GM12878 (cell line): ENCODE measurements at regions not wholly inside any gene's neighbourhood (a gene's known extent, or its start where the extent isn't known, plus 50 kb on each side); places are given as distances from the start of the nearest gene placed in this dataset.

ENCODE experiments used
- ASH2L ChIP-seq: fragments of 300-600, 200-600 bp; sonication (generic); IDR thresholded peaks from 2 replicates; pipeline ENCODE4 v1.6.1; 2017; ENCODE audit warnings: low read depth, mild to moderate bottlenecking, borderline replicate concordance
- CEBPB ChIP-seq, 2 experiments: fragments of 150-350 bp in 1 of 2; IDR thresholded peaks; 2 replicates each; pipeline ENCODE4 v1.6.1; 2012 to 2014; ENCODE audit warnings: low read depth in 2 of 2, low read length in 2 of 2, borderline replicate concordance in 1 of 2, inconsistent platforms in 1 of 2
- CTCF ChIP-seq, 3 experiments: IDR thresholded peaks in 2 of 3; conservative IDR thresholded peaks in 1 of 3; 2 replicates each; pipeline ENCODE4 v1.5.1; 2011; ENCODE audit warnings: low read depth in 3 of 3, low read length in 3 of 3, mild to moderate bottlenecking in 3 of 3, control low read depth in 2 of 3, moderate library complexity in 2 of 3, inconsistent platforms in 1 of 3, mixed read lengths in 1 of 3; ENCODE audit not compliant: control insufficient read depth in 2 of 3, insufficient read depth in 1 of 3; ENCODE audit errors: extremely low read depth in 1 of 3
- E2F4 ChIP-seq: IDR thresholded peaks from 2 replicates; pipeline ENCODE4 v1.6.1; 2012; ENCODE audit warnings: low read depth, low read length, improper control_type of control experiment
- ELK1 ChIP-seq: IDR thresholded peaks from 2 replicates; pipeline ENCODE4 v1.6.1; 2012; ENCODE audit warnings: low read depth, low read length, improper control_type of control experiment
- EZH2 ChIP-seq: IDR thresholded peaks from 2 replicates; pipeline ENCODE4 v1.6.1; 2012; ENCODE audit warnings: low read depth, mild to moderate bottlenecking, control low read depth, inconsistent platforms, low read length, borderline replicate concordance; ENCODE audit not compliant: control insufficient read depth
- HCFC1 ChIP-seq: fragments of 150-350 bp; IDR thresholded peaks from 2 replicates; pipeline ENCODE4 v1.6.1; 2014; ENCODE audit warnings: low read length
- NFIC ChIP-seq: IDR thresholded peaks from 2 replicates; pipeline ENCODE4 v1.6.1; 2012; ENCODE audit warnings: low read depth, mild to moderate bottlenecking, inconsistent platforms, low read length, moderate library complexity
- PKNOX1 ChIP-seq: fragments of 450-650 bp; IDR thresholded peaks from 2 replicates; pipeline ENCODE4 v1.6.1; 2016; ENCODE audit warnings: mild to moderate bottlenecking
- POLR2A ChIP-seq: IDR thresholded peaks from 2 replicates; pipeline ENCODE4 v1.6.1; 2011; ENCODE audit warnings: low read depth, mild to moderate bottlenecking, low read length
- PRDM15 ChIP-seq: fragments of 450-650 bp; formaldehyde crosslinking; IDR thresholded peaks from 2 replicates; pipeline ENCODE4 v1.4.0; 2020; ENCODE audit warnings: mild to moderate bottlenecking, moderate library complexity
- TCF7 ChIP-seq: IDR thresholded peaks from 2 replicates; pipeline ENCODE4 v1.6.1; 2014; ENCODE audit warnings: antibody characterized with exemption, borderline replicate concordance

DNA sequence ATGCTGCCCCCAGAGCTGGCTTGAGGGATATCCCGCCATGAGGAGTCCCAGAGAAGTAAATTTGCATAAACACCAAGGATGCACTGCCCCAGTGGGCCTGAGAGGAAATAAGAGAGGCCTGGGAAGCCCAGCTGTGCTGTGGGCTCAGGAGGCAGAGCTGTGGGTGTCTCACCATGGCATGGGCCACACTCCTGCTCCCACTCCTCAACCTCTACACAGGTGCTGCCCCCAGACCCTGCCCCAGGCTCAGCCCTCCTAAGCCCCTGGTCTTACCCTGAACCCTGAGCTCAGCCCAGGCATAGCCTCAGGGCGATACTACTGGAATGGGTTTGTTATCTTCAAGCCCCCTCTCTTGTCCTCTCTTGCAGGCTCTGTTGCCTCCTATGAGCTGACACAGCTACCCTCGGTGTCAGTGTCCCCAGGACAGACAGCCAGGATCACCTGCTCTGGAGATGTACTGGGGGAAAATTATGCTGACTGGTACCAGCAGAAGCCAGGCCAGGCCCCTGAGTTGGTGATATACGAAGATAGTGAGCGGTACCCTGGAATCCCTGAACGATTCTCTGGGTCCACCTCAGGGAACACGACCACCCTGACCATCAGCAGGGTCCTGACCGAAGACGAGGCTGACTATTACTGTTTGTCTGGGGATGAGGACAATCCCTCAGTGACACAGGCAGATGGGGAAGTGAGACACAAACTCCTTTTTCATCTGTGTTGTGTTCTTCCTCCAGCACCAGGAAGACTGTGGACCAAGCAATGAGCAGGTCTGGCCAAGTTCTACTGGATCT, 59.9 kb downstream of the GGTLC2 start:
- TF ChIP-seq EZH2: no peak
- no peak for TF ChIP-seq ELK1
- no peak for TF ChIP-seq PKNOX1
- no peak for TF ChIP-seq NFIC
- TF ChIP-seq CTCF (IDR thresholded peaks at IDR 0.05 in 2 of 3, conservative IDR thresholded peaks at IDR 0.05 in 1 of 3; ENCODE audit: control insufficient read depth in 2 of 3, extremely low read depth in 1 of 3, insufficient read depth in 1 of 3, low read depth in 3 of 3, low read length in 3 of 3): no peak
- TF ChIP-seq CEBPB (IDR thresholded peaks at IDR 0.05; ENCODE audit: borderline replicate concordance in 1 of 2, low read depth in 2 of 2, low read length in 2 of 2): no peak
- no peak for TF ChIP-seq ASH2L
- no peak for TF ChIP-seq POLR2A
- no peak for TF ChIP-seq TCF7
- no peak for TF ChIP-seq E2F4
- TF ChIP-seq PRDM15 (CRISPR knock-in tag): no peak
- TF ChIP-seq HCFC1: no peak
